ENCODE measurements at regions not wholly inside any gene's neighbourhood (a gene's known extent, or its start where the extent isn't known, plus 50 kb on each side); places are given as distances from the start of the nearest gene placed in this dataset.

DNA sequence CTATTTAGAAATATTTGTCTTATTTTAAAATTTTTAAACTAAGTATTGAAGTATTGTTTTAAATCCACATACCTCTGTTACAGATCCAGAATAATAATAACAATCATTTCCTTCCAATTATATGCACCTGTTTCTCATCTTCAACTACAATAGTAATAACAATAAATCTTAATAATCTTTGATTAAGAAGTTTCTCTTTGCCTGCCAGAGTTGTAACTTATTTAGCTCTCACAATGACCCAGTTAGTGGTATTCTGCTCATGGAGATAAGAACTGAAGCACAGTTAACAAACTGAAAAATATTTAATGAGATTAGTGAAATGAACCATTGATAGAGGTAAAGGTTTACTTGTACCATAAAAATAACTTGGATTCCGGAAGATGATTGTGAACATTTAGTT lies 796.3 kb downstream of the LUZP2 start:
- H3K4me2 ChIP-seq = no peak overlapping the region
- no peak overlapping the region for H3K4me3 ChIP-seq
- CTCF ChIA-PET = no interaction called here
- H3K27ac ChIP-seq = no peak overlapping the region
- no peaks in the 10 kb centered on the region for H3K4me1 ChIP-seq
- DNase-seq (ENCODE audit: low read depth in 1 of 2, low spot score in 1 of 2) (no peak), ATAC-seq (no peak), FAIRE-seq (no peak)
- no peaks in the 10 kb centered on the region for H3K9me3 ChIP-seq
- POLR2A ChIA-PET = no interaction called here
- 2% methylated on average over 1 of the region's 1 CpG for WGBS (ENCODE audit: missing lambda C conversion rate)
- TF ChIP-seq KDM1A (IDR thresholded peaks at IDR 0.05; ENCODE audit: low read depth) (no peak), RNF2 (IDR thresholded peaks at IDR 0.05; ENCODE audit: borderline replicate concordance, low read depth) (no peak), SREBF2 (IDR thresholded peaks at IDR 0.05) (no peak), EHMT2 (IDR thresholded peaks at IDR 0.05; ENCODE audit: low read depth) (no peak), MAFK (IDR thresholded peaks at IDR 0.05; ENCODE audit: partially characterized antibody) (no peak), NPAS2 (CRISPR knock-in tag; IDR thresholded peaks at IDR 0.05; ENCODE audit: borderline replicate concordance) (no peak), RFX5 (IDR thresholded peaks at IDR 0.05) (no peak), HOXB5 (CRISPR knock-in tag; IDR thresholded peaks at IDR 0.05) (no peak), NR3C1 (IDR thresholded peaks at IDR 0.05) (no peak), CHD4 (IDR thresholded peaks at IDR 0.05; ENCODE audit: borderline replicate concordance) (no peak), ELK1 (IDR thresholded peaks at IDR 0.05; ENCODE audit: low read depth, low read length) (no peak), ZFP36 (IDR thresholded peaks at IDR 0.05; ENCODE audit: borderline replicate concordance, partially characterized antibody) (no peak), NFE2L2 (conservative IDR thresholded peaks at IDR 0.05; ENCODE audit: low read length) (no peak), CBX8 (IDR thresholded peaks at IDR 0.05) (no peak)

DNA sequence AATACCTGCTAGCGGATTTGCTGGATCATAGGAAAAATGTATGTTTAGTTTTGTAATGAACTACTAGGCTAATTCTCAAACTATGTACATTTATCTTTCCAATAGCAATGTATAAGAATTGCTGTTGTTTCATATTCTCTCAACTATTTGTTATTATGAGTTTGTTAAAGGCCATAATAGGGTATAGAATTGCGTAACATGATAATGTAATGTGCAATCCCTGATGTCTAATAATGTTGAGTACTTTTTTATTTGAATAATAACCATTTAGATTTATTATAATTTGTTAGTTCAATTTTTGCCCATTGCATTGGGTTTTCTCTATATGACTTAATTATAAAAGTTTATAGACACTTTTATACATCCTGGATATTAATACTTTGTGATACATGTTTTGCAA lies 801.6 kb downstream of the LUZP2 start:
- no peak overlapping the region for H3K27ac ChIP-seq
- ChIA-PET CTCF (no interaction called here), POLR2A (no interaction called here)
- DNase-seq (ENCODE audit: low read depth in 1 of 2, low spot score in 1 of 2) = no peak
- no peak for TF ChIP-seq CEBPB (IDR thresholded peaks at IDR 0.05)
- TF ChIP-seq HOXB5 (CRISPR knock-in tag; IDR thresholded peaks at IDR 0.05) = no peak
- TF ChIP-seq RAD21 (conservative IDR thresholded peaks at IDR 0.05 in 1 of 2, IDR thresholded peaks at IDR 0.05 in 1 of 2) = no peak
- no peak for TF ChIP-seq ESRRA (IDR thresholded peaks at IDR 0.05; ENCODE audit: borderline replicate concordance, low read length)
- no peak for TF ChIP-seq MAX (IDR thresholded peaks at IDR 0.05)
- no peak for TF ChIP-seq ZFP36 (IDR thresholded peaks at IDR 0.05; ENCODE audit: borderline replicate concordance, partially characterized antibody)
- no peak for TF ChIP-seq POLR2A (IDR thresholded peaks at IDR 0.05; ENCODE audit: low read length)
- no peak for TF ChIP-seq MYC (IDR thresholded peaks at IDR 0.05; ENCODE audit: borderline replicate concordance, low read length)
- TF ChIP-seq, protein P1, sequence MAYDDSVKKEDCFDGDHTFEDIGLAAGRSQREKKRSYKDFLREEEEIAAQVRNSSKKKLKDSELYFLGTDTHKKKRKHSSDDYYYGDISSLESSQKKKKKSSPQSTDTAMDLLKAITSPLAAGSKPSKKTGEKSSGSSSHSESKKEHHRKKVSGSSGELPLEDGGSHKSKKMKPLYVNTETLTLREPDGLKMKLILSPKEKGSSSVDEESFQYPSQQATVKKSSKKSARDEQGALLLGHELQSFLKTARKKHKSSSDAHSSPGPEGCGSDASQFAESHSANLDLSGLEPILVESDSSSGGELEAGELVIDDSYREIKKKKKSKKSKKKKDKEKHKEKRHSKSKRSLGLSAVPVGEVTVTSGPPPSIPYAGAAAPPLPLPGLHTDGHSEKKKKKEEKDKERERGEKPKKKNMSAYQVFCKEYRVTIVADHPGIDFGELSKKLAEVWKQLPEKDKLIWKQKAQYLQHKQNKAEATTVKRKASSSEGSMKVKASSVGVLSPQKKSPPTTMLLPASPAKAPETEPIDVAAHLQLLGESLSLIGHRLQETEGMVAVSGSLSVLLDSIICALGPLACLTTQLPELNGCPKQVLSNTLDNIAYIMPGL (CRISPR knock-in tag; IDR thresholded peaks at IDR 0.05; ENCODE audit: borderline replicate concordance) = no peak
- no peak for TF ChIP-seq JUNB (IDR thresholded peaks at IDR 0.05)
- TF ChIP-seq RARB (CRISPR knock-in tag; IDR thresholded peaks at IDR 0.05) = no peak
- TF ChIP-seq BHLHE40 (IDR thresholded peaks at IDR 0.05; ENCODE audit: low read depth, low read length) = no peak
- TF ChIP-seq SREBF2 (IDR thresholded peaks at IDR 0.05) = no peak
- no peak for TF ChIP-seq RFX5 (IDR thresholded peaks at IDR 0.05)
- TF ChIP-seq MAZ (IDR thresholded peaks at IDR 0.05; ENCODE audit: borderline replicate concordance, low read depth, low read length) = no peak
- TF ChIP-seq PBX3 (IDR thresholded peaks at IDR 0.05) = no peak
- 14% methylated on average over 2 of the region's 2 CpGs for WGBS (ENCODE audit: missing lambda C conversion rate)
- H3K4me3 ChIP-seq = no peak overlapping the region
- no peak overlapping the region for H3K4me2 ChIP-seq
- ATAC-seq = no peak
- peaks cover 5% of the 10 kb centered on the region; the same call in 1 of the 3 replicates for H3K9me3 ChIP-seq
- no peak for FAIRE-seq
- no peaks in the 10 kb centered on the region for H3K4me1 ChIP-seq

Measured in A549 (cell line).